PC-9 (cell line): ENCODE measurements at regions not wholly inside any gene's neighbourhood (a gene's known extent, or its start where the extent isn't known, plus 50 kb on each side); places are given as distances from the start of the nearest gene placed in this dataset.

ENCODE experiments used
- CTCF ChIP-seq: fragments of 200-600 bp; sonication (generic); conservative IDR thresholded peaks from 2 replicates; pipeline ENCODE4 v1.6.1; 2017; ENCODE audit warnings: mixed run types, antibody characterized with exemption, mild to moderate bottlenecking, moderate library complexity
- EZH2 ChIP-seq: fragments of 200-600 bp; sonication (generic); IDR thresholded peaks from 2 replicates; pipeline ENCODE4 v1.8.0; 2017; ENCODE audit warnings: antibody characterized with exemption, low read depth

- no peak for TF ChIP-seq CTCF
- no peak for TF ChIP-seq EZH2
Observed at GRCh38 chr3:10733297-10733696, 82.7 kb upstream of the SLC6A11 start.
